PC-3 (cell line): ENCODE measurements at regions not wholly inside any gene's neighbourhood (a gene's known extent, or its start where the extent isn't known, plus 50 kb on each side); places are given as distances from the start of the nearest gene placed in this dataset.

Source experiments
- ATAC-seq: fragments of 200-7000 bp; cut with Tn5 transposase; 2 replicates; pipeline ENCODE4 v1.9.1; 2020; ENCODE audit warnings: mild to moderate bottlenecking, moderate library complexity
- BruUV-seq: library from RNA; stranded (reverse); fragments of 400-500 nt; replicated peaks from 2 replicates; lab custom pipeline; 2021; lab: Mats Ljungman, UMichigan
- CTCF ChIA-PET: fragments of 300-600 bp; sonication (Branson Sonifier 250); formaldehyde crosslinking; loops from one replicate; lab custom pipeline; 2022; ENCODE audit warnings: antibody characterized with exemption; lab: Charles Lee
- POLR2A ChIA-PET: fragments of 300-600 bp; sonication (Branson Sonifier 250); formaldehyde crosslinking; loops from one replicate; lab custom pipeline; 2022; ENCODE audit warnings: antibody characterized with exemption; ENCODE audit not compliant: unreplicated experiment; lab: Charles Lee
- DNase-seq: peaks from one replicate; pipeline ENCODE4 v3.0.0-alpha.2; 2015
- H2AFZ ChIP-seq: fragments of 300-600 bp; sonication (generic); 2 replicates; pipeline ENCODE4 v1.6.0; 2016; ENCODE audit warnings: antibody characterized with exemption, low read length
- H3F3A ChIP-seq: fragments of 300-600 bp; sonication (generic); one replicate; pipeline ENCODE4 v1.6.0; 2017; ENCODE audit warnings: antibody characterized with exemption, low read length, control low read depth, mild to moderate bottlenecking; ENCODE audit not compliant: unreplicated experiment
- H3K27ac ChIP-seq: fragments of 300-600 bp; sonication (generic); 2 replicates; pipeline ENCODE4 v1.5.1; 2016; ENCODE audit warnings: mild to moderate bottlenecking, low read length
- H3K27me3 ChIP-seq: fragments of 300-600 bp; sonication (generic); 2 replicates; pipeline ENCODE4 v1.6.1; 2016; ENCODE audit warnings: low read length, mixed read lengths
- H3K36me3 ChIP-seq: fragments of 300-600 bp; sonication (generic); 2 replicates; pipeline ENCODE4 v1.6.1; 2016; ENCODE audit warnings: low read depth, mixed run types, low read length, mixed read lengths
- H3K4me1 ChIP-seq: fragments of 300-600 bp; sonication (generic); 2 replicates; pipeline ENCODE4 v1.5.1; 2016; ENCODE audit warnings: low read length; ENCODE audit not compliant: insufficient read depth
- H3K4me2 ChIP-seq: fragments of 300-600 bp; sonication (generic); 2 replicates; pipeline ENCODE4 v1.6.0; 2016; ENCODE audit warnings: low read length
- H3K4me3 ChIP-seq: fragments of 300-600 bp; sonication (generic); 2 replicates; pipeline ENCODE4 v1.5.1; 2016; ENCODE audit warnings: mild to moderate bottlenecking, low read length, mixed read lengths
- H3K79me2 ChIP-seq: fragments of 300-600 bp; sonication (generic); 2 replicates; pipeline ENCODE4 v1.6.1; 2017; ENCODE audit warnings: low read length, mixed read lengths
- H3K9ac ChIP-seq: fragments of 300-600 bp; sonication (generic); 2 replicates; pipeline ENCODE4 v1.6.0; 2016; ENCODE audit warnings: mild to moderate bottlenecking, low read length
- H3K9me2 ChIP-seq: fragments of 300-600 bp; sonication (generic); replicated peaks from 2 replicates; pipeline ENCODE4 v1.6.1; 2016; ENCODE audit warnings: mixed run types, low read length, mixed read lengths
- H3K9me3 ChIP-seq: fragments of 300-600 bp; sonication (generic); 2 replicates; pipeline ENCODE4 v1.6.1; 2016; ENCODE audit warnings: low read length, mixed read lengths
- H4K20me1 ChIP-seq: fragments of 300-600 bp; sonication (generic); 2 replicates; pipeline ENCODE4 v1.6.1; 2016; ENCODE audit warnings: low read length, mixed read lengths
- EZH2 ChIP-seq: fragments of 300-600 bp; sonication (generic); IDR thresholded peaks from one replicate; pipeline ENCODE4 v1.6.1; 2017; ENCODE audit warnings: antibody characterized with exemption, mild to moderate bottlenecking, low read length; ENCODE audit not compliant: unreplicated experiment
- EZH2phosphoT487 ChIP-seq: fragments of 300-600 bp; sonication (generic); IDR thresholded peaks from 2 replicates; pipeline ENCODE4 v1.6.1; 2018; ENCODE audit warnings: mild to moderate bottlenecking, antibody characterized with exemption, low read length, borderline replicate concordance
- intact Hi-C: fragments of 100-400 bp; cut with micrococcal nuclease; formaldehyde crosslinking; loops from 2 replicates; pipeline ENCODE4 v1.9.0; 2023
- TF ChIP-seq, protein P1 (sequence below): fragments of 300-600 bp; sonication (generic); conservative IDR thresholded peaks from 2 replicates; pipeline ENCODE4 v1.5.1; 2017; ENCODE audit warnings: antibody characterized with exemption, low read depth, mild to moderate bottlenecking, low read length

DNA sequence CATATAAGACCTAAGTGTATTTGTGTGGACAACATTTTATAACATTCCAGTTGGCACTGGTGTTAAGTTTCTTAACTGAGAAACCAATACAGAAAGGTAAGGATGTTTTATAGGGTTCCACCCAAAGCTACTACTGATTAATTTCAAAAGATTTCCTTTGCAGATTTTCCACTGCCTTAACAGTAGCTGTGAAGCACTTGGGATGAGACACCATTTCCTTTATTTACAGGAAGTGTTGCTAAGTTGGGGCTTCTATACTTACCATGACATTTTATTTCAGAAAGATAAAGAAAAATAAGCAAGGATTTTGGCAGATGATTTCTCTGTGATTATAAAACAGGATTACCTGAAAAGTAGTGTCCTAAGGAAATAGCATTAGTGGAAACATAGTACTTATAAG lies 234.3 kb downstream of the CALCRL start:
- no TSS peak for BruUV-seq
- no peak for ATAC-seq
- ChIA-PET CTCF (no interaction called here), POLR2A (no interaction called here)
- no peak overlapping the region for H3K4me2 ChIP-seq
- no peak for DNase-seq
- H3K4me3 ChIP-seq: no peak overlapping the region
- no peaks in the 10 kb centered on the region for H3F3A ChIP-seq
- H4K20me1 ChIP-seq: no peaks in the 10 kb centered on the region
- TF ChIP-seq EZH2: no peak
- TF ChIP-seq, protein P1, sequence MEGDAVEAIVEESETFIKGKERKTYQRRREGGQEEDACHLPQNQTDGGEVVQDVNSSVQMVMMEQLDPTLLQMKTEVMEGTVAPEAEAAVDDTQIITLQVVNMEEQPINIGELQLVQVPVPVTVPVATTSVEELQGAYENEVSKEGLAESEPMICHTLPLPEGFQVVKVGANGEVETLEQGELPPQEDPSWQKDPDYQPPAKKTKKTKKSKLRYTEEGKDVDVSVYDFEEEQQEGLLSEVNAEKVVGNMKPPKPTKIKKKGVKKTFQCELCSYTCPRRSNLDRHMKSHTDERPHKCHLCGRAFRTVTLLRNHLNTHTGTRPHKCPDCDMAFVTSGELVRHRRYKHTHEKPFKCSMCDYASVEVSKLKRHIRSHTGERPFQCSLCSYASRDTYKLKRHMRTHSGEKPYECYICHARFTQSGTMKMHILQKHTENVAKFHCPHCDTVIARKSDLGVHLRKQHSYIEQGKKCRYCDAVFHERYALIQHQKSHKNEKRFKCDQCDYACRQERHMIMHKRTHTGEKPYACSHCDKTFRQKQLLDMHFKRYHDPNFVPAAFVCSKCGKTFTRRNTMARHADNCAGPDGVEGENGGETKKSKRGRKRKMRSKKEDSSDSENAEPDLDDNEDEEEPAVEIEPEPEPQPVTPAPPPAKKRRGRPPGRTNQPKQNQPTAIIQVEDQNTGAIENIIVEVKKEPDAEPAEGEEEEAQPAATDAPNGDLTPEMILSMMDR: no peak
- TF ChIP-seq EZH2phosphoT487: no peak
- no peak overlapping the region for H3K9ac ChIP-seq
- no peaks in the 10 kb centered on the region for H3K27me3 ChIP-seq
- intact Hi-C loops: no loop called here
- H2AFZ ChIP-seq: no peak overlapping the region
- no peaks in the 10 kb centered on the region for H3K36me3 ChIP-seq
- H3K9me2 ChIP-seq: no peaks in the 10 kb centered on the region
- no peaks in the 10 kb centered on the region for H3K79me2 ChIP-seq
- no peaks in the 10 kb centered on the region for H3K9me3 ChIP-seq
- H3K27ac ChIP-seq: no peak overlapping the region
- H3K4me1 ChIP-seq: no peaks in the 10 kb centered on the region

DNA sequence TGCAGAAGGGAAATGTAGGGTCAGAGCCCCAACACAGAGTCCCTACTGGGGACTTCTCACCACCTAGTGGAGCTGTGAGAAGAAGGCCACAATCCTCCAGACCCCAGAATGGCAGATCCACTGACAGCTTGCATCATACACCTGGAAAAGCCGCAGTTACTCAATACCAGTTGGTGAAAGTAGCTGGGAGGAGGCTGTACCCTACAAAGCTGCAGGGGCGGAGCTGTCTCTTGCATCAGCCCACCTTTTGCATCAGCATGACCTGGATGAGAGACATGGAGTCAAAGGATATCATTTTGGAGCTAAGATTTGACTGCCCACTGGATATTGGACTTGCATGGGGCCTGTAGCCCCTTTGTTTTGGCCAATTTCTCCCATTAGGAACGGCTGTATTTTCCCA lies 237.3 kb downstream of the CALCRL start:
- H2AFZ ChIP-seq: no peak overlapping the region
- intact Hi-C loops: no loop called here
- ChIA-PET CTCF (no interaction called here), POLR2A (no interaction called here)
- H3K79me2 ChIP-seq: no peaks in the 10 kb centered on the region
- H3K27ac ChIP-seq: no peak overlapping the region
- no peak for DNase-seq
- TF ChIP-seq EZH2: no peak
- TF ChIP-seq, protein P1: no peak
- TF ChIP-seq EZH2phosphoT487: no peak
- no peaks in the 10 kb centered on the region for H3K36me3 ChIP-seq
- H3K4me1 ChIP-seq: no peaks in the 10 kb centered on the region
- H3F3A ChIP-seq: no peaks in the 10 kb centered on the region
- BruUV-seq: no TSS peak
- no peak overlapping the region for H3K4me3 ChIP-seq
- H3K9me2 ChIP-seq: no peaks in the 10 kb centered on the region
- H3K27me3 ChIP-seq: no peaks in the 10 kb centered on the region
- H3K4me2 ChIP-seq: no peak overlapping the region
- no peak for ATAC-seq
- no peak overlapping the region for H3K9ac ChIP-seq
- no peaks in the 10 kb centered on the region for H3K9me3 ChIP-seq
- H4K20me1 ChIP-seq: no peaks in the 10 kb centered on the region

DNA sequence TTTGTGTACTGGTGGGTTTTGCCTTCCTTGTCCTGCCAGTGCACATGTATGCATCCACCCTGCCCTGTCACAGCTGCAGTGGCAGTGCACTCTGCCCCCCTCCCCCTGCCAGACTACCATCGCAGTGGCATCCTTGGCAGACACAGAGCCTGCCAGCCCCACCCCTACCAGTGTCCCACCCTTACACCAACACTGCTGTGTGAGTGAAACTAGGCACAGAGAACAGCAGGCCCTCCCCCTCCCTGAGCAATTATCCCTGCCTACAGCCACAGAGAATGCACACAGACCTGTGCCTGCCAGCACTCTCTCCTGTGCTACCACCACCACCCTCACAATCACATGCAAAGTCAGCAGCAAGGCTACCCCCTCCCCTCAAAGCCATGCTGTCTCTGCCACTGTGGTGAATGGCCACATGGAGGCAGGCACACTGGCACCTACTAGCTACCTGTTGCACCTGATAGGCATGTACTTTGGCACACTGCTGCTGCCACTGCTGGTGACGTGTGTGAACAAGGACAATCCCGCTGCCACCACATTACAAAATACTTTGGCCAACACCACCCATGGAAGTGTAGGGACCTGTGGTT lies 239.8 kb downstream of the CALCRL start:
- ChIA-PET CTCF (no interaction called here), POLR2A (no interaction called here)
- TF ChIP-seq, protein P1: no peak
- TF ChIP-seq EZH2 (no peak), EZH2phosphoT487 (no peak)
- Histone ChIP-seq H2AFZ (no peak overlapping the region), H3F3A (no peaks in the 10 kb centered on the region), H3K9me3 (no peaks in the 10 kb centered on the region), H4K20me1 (no peaks in the 10 kb centered on the region), H3K79me2 (no peaks in the 10 kb centered on the region), H3K4me3 (no peak overlapping the region), H3K36me3 (no peaks in the 10 kb centered on the region), H3K4me2 (no peak overlapping the region), H3K9ac (no peak overlapping the region), H3K4me1 (no peaks in the 10 kb centered on the region), H3K27me3 (no peaks in the 10 kb centered on the region), H3K27ac (no peak overlapping the region), H3K9me2 (no peaks in the 10 kb centered on the region)
- no peak for ATAC-seq
- DNase-seq: no peak
- no TSS peak for BruUV-seq
- intact Hi-C loops: no loop called here
